Tibial nerve (tissue), 4 donors: ENCODE measurements at regions not wholly inside any gene's neighbourhood (a gene's known extent, or its start where the extent isn't known, plus 50 kb on each side); places are given as distances from the start of the nearest gene placed in this dataset.

Source experiments
- DNase-seq, 2 donors: peaks; one replicate each; pipeline ENCODE4 v3.0.0-alpha.2; 2019; ENCODE audit warnings: low spot score in 2 of 2
- H3K27ac ChIP-seq, 4 donors: fragments of 200-600 bp; sonication (generic) in 3 of 4; one replicate each; pipeline ENCODE4 v1.5.1; 2017 to 2019; ENCODE audit warnings: mild to moderate bottlenecking in 1 of 4
- H3K27me3 ChIP-seq, 2 donors: fragments of 200-600 bp; sonication (generic) in 1 of 2; one replicate each; pipeline versions ENCODE4 v1.5.1 to v1.6.0; 2017 to 2019
- H3K36me3 ChIP-seq, 3 donors: fragments of 200-600 bp; sonication (generic); one replicate each; pipeline ENCODE4 v1.5.1; 2018 to 2019
- H3K4me1 ChIP-seq, 4 donors: fragments of 200-600 bp; sonication (generic) in 3 of 4; one replicate each; pipeline ENCODE4 v1.5.1; 2017 to 2019
- H3K4me3 ChIP-seq, 4 donors: fragments of 200-600 bp; sonication (generic) in 3 of 4; one replicate each; pipeline ENCODE4 v1.5.1; 2017 to 2019; ENCODE audit warnings: mild to moderate bottlenecking in 1 of 4, moderate library complexity in 1 of 4
- H3K9me3 ChIP-seq, 4 donors: fragments of 200-600 bp; sonication (generic) in 3 of 4; one replicate each; pipeline ENCODE4 v1.5.1; 2017 to 2019
- CTCF ChIP-seq, 5 experiments: fragments of 200-600 bp in 3 of 5; fragments of 450-650 bp in 2 of 5; sonication (generic) in 3 of 5; IDR thresholded peaks; one replicate each; pipeline ENCODE4 v1.5.1; 2016 to 2019; ENCODE audit warnings: antibody characterized with exemption in 5 of 5, mild to moderate bottlenecking in 3 of 5, moderate library complexity in 2 of 5
- EP300 ChIP-seq, 2 donors: sonication (generic); formaldehyde crosslinking; IDR thresholded peaks; one replicate each; pipeline ENCODE4 v1.6.1; 2017; ENCODE audit warnings: antibody characterized with exemption in 2 of 2, mild to moderate bottlenecking in 1 of 2
- POLR2A ChIP-seq, 2 donors: fragments of 450-650 bp; IDR thresholded peaks; one replicate each; pipeline ENCODE4 v1.6.1; 2017; ENCODE audit warnings: antibody characterized with exemption in 2 of 2, mild to moderate bottlenecking in 2 of 2, moderate library complexity in 2 of 2
- WGBS, 2 donors: methylation state at CpG; one replicate each; pipeline ENCODE4 v1.1.5; 2018; 5-methylcytosine and 5-hydroxymethylcytosine counted together

- TF ChIP-seq EP300 (IDR thresholded peaks at IDR 0.05) (no peak), POLR2A (IDR thresholded peaks at IDR 0.05) (no peak), CTCF (IDR thresholded peaks at IDR 0.05) (no peak)
- Histone ChIP-seq H3K27ac (peak overlapping the region; percentile 52 to 91 (median 83)), H3K9me3 (peaks cover 0 to 11% (median 0%) of the 10 kb centered on the region in 4 donors), H3K36me3 (no peaks in the 10 kb centered on the region), H3K4me1 (peaks cover 0 to 18% (median 11%) of the 10 kb centered on the region in 4 donors), H3K4me3 (peak overlapping the region in 3 of 4 donors; percentile 11 to 35 (median 18)), H3K27me3 (no peaks in the 10 kb centered on the region)
- 27 to 38% methylated on average over 5 of the region's 5 CpGs for WGBS, 2 donors
- no peak for DNase-seq
These were observed 133.6 kb upstream of the XPO1 start for GRCh38 chr2:61671561-61672315.

- peak overlapping the region in 3 of 4 donors; percentile 11 to 35 (median 18) for H3K4me3 ChIP-seq
- peak in 1 of 2 donors; percentile 27 for DNase-seq
- 0 to 5% methylated on average over 3 of the region's 3 CpGs for WGBS, 2 donors
- peaks cover 0 to 10% (median 0%) of the 10 kb centered on the region in 4 donors for H3K9me3 ChIP-seq
- no peaks in the 10 kb centered on the region for H3K36me3 ChIP-seq
- H3K27me3 ChIP-seq: no peaks in the 10 kb centered on the region
- H3K27ac ChIP-seq: peak overlapping the region; percentile 52 to 91 (median 83)
- H3K4me1 ChIP-seq: peaks cover 0 to 18% (median 11%) of the 10 kb centered on the region in 4 donors
- no peak for TF ChIP-seq CTCF (IDR thresholded peaks at IDR 0.05)
- peak in 1 of 2 donors; percentile 25 for TF ChIP-seq EP300 (IDR thresholded peaks at IDR 0.05)
These were observed 132.7 kb upstream of the XPO1 start for GRCh38 chr2:61670591-61671501.

- H3K27ac ChIP-seq: no peak overlapping the region
- H3K9me3 ChIP-seq: no peaks in the 10 kb centered on the region
- H3K4me1 ChIP-seq: peaks cover 0 to 7% (median 0%) of the 10 kb centered on the region in 4 donors
- TF ChIP-seq EP300 (IDR thresholded peaks at IDR 0.05): no peak
- no peak for TF ChIP-seq POLR2A (IDR thresholded peaks at IDR 0.05)
- TF ChIP-seq CTCF (IDR thresholded peaks at IDR 0.05): no peak
- H3K4me3 ChIP-seq: no peak overlapping the region
- WGBS, 2 donors: 93 to 96% methylated on average over 1 of the region's 1 CpG
- DNase-seq: no peak
- no peaks in the 10 kb centered on the region for H3K36me3 ChIP-seq
- no peaks in the 10 kb centered on the region for H3K27me3 ChIP-seq
These were observed 126.0 kb upstream of the XPO1 start for GRCh38 chr2:61664190-61664589.

- Histone ChIP-seq H3K4me1 (peaks cover 0 to 8% (median 0%) of the 10 kb centered on the region in 4 donors), H3K9me3 (no peaks in the 10 kb centered on the region), H3K27me3 (no peaks in the 10 kb centered on the region), H3K4me3 (no peak overlapping the region), H3K27ac (peak overlapping the region in 1 of 4 donors; percentile 36), H3K36me3 (no peaks in the 10 kb centered on the region)
- no peak for DNase-seq
- 59 to 61% methylated on average over 7 of the region's 7 CpGs for WGBS, 2 donors
- no peak for TF ChIP-seq POLR2A (IDR thresholded peaks at IDR 0.05)
- TF ChIP-seq EP300 (IDR thresholded peaks at IDR 0.05): no peak
- no peak for TF ChIP-seq CTCF (IDR thresholded peaks at IDR 0.05)
These were observed 124.8 kb upstream of the XPO1 start for GRCh38 chr2:61662990-61663389.
